ENCODE measurements at regions not wholly inside any gene's neighbourhood (a gene's known extent, or its start where the extent isn't known, plus 50 kb on each side); places are given as distances from the start of the nearest gene placed in this dataset.
"Not testable (repeated sequence)": the region's sequence is repeated elsewhere in the genome, so short reads cannot be mapped to it uniquely, and the experiment has no call there.

- peak; percentile 68 for DNase-seq (ENCODE audit: low spot score)
These were observed 62.0 kb upstream of the LMNTD1 start for GRCh38 chr12:25615119-25615518.

- no peak for DNase-seq (ENCODE audit: low spot score)
These were observed 63.2 kb upstream of the LMNTD1 start for GRCh38 chr12:25616286-25616685.

GRCh38 chr12:25617991-25618390 is 64.9 kb upstream of the LMNTD1 start:
- no peak for DNase-seq (ENCODE audit: low spot score)

- DNase-seq (ENCODE audit: low spot score): no peak
These were observed 70.7 kb upstream of the LMNTD1 start for GRCh38 chr12:25623816-25624215.

GRCh38 chr12:25625146-25625545 is 72.1 kb upstream of the LMNTD1 start:
- no peak for DNase-seq (ENCODE audit: low spot score)

- no peak for DNase-seq (ENCODE audit: low spot score)
These were observed 76.3 kb upstream of the LMNTD1 start for GRCh38 chr12:25629341-25629740.

- not testable (repeated sequence) for DNase-seq (ENCODE audit: low spot score)
These were observed 77.8 kb upstream of the LMNTD1 start for GRCh38 chr12:25630735-25631515.

GRCh38 chr12:25633149-25633548 is 80.1 kb upstream of the LMNTD1 start:
- DNase-seq (ENCODE audit: low spot score): not testable (repeated sequence)

- DNase-seq (ENCODE audit: low spot score): no peak
These were observed 84.7 kb upstream of the LMNTD1 start for GRCh38 chr12:25637752-25638151.

- no peak for DNase-seq (ENCODE audit: low spot score)
These were observed 86.3 kb upstream of the LMNTD1 start for GRCh38 chr12:25639406-25639805.

GRCh38 chr12:25644979-25645378 is 91.9 kb upstream of the LMNTD1 start:
- no peak for DNase-seq (ENCODE audit: low spot score)

- DNase-seq (ENCODE audit: low spot score): no peak
These were observed 92.3 kb upstream of the LMNTD1 start for GRCh38 chr12:25645427-25645826.

- no peak for DNase-seq (ENCODE audit: low spot score)
These were observed 98.8 kb upstream of the LMNTD1 start for GRCh38 chr12:25651931-25652330.

GRCh38 chr12:25652371-25652770 is 99.3 kb upstream of the LMNTD1 start:
- no peak for DNase-seq (ENCODE audit: low spot score)

- DNase-seq (ENCODE audit: low spot score): no peak
These were observed 100.5 kb upstream of the LMNTD1 start for GRCh38 chr12:25653487-25654175.

- no peak for DNase-seq (ENCODE audit: low spot score)
These were observed 102.6 kb upstream of the LMNTD1 start for GRCh38 chr12:25655702-25656101.

GRCh38 chr12:25659621-25660020 is 106.5 kb upstream of the LMNTD1 start:
- DNase-seq (ENCODE audit: low spot score): no peak

- peak; percentile 83 for DNase-seq (ENCODE audit: low spot score)
These were observed 117.3 kb upstream of the LMNTD1 start for GRCh38 chr12:25670076-25671055.

- DNase-seq (ENCODE audit: low spot score): no peak
These were observed 122.7 kb upstream of the LMNTD1 start for GRCh38 chr12:25675808-25676207.

- DNase-seq (ENCODE audit: low spot score): no peak
These were observed 124.3 kb upstream of the LMNTD1 start for GRCh38 chr12:25677232-25677937.

GRCh38 chr12:25681580-25681979 is 128.5 kb upstream of the LMNTD1 start:
- DNase-seq (ENCODE audit: low spot score): no peak

GRCh38 chr12:25682421-25682820 is 129.3 kb upstream of the LMNTD1 start:
- DNase-seq (ENCODE audit: low spot score): no peak
